H9 (cell line): ENCODE measurements at regions not wholly inside any gene's neighbourhood (a gene's known extent, or its start where the extent isn't known, plus 50 kb on each side); places are given as distances from the start of the nearest gene placed in this dataset.

Experiments used
- DNase-seq: peaks from one replicate; pipeline ENCODE4 v3.0.0-alpha.2; 2017
- H2AFZ ChIP-seq: one replicate; pipeline ENCODE4 v1.6.1; 2013; ENCODE audit warnings: mild to moderate bottlenecking, low read length, control low read depth, moderate library complexity
- H2AK5ac ChIP-seq: 2 replicates; pipeline ENCODE4 v1.6.1; 2013; ENCODE audit warnings: low read length, control low read depth, mixed read lengths; ENCODE audit not compliant: insufficient read length
- H2BK120ac ChIP-seq: one replicate; pipeline ENCODE4 v1.6.1; 2013; ENCODE audit warnings: low read depth, mild to moderate bottlenecking, low read length, control low read depth, inconsistent platforms; ENCODE audit not compliant: poor library complexity, severe bottlenecking
- H2BK12ac ChIP-seq: 2 replicates; pipeline ENCODE4 v1.6.1; 2013; ENCODE audit warnings: low read length, control low read depth, mixed read lengths, low read depth; ENCODE audit not compliant: insufficient read length
- H2BK15ac ChIP-seq: 2 replicates; pipeline ENCODE4 v1.6.1; 2013; ENCODE audit warnings: low read depth, low read length, control low read depth
- H2BK20ac ChIP-seq: one replicate; pipeline ENCODE4 v1.6.1; 2013; ENCODE audit warnings: low read depth, mild to moderate bottlenecking, low read length, control low read depth, inconsistent platforms; ENCODE audit not compliant: poor library complexity, severe bottlenecking
- H2BK5ac ChIP-seq: 2 replicates; pipeline ENCODE4 v1.6.1; 2013; ENCODE audit warnings: low read length, control low read depth, mixed read lengths; ENCODE audit not compliant: insufficient read length
- H3K14ac ChIP-seq: 2 replicates; pipeline ENCODE4 v1.6.1; 2013; ENCODE audit warnings: low read length, control low read depth; ENCODE audit not compliant: insufficient read depth
- H3K18ac ChIP-seq: 2 replicates; pipeline ENCODE4 v1.6.1; 2013; ENCODE audit warnings: low read depth, mild to moderate bottlenecking, mixed read lengths, low read length, control low read depth; ENCODE audit not compliant: insufficient read length
- H3K23ac ChIP-seq: 2 replicates; pipeline ENCODE4 v1.6.1; 2013; ENCODE audit warnings: low read length, control low read depth, mixed read lengths, low read depth; ENCODE audit not compliant: insufficient read length
- H3K23me2 ChIP-seq: 2 replicates; pipeline ENCODE4 v1.6.1; 2013; ENCODE audit warnings: low read depth, mild to moderate bottlenecking, mixed read lengths, low read length, control low read depth; ENCODE audit not compliant: insufficient read length, poor library complexity, severe bottlenecking
- H3K27ac ChIP-seq: 2 replicates; pipeline ENCODE4 v1.5.1; 2013; ENCODE audit warnings: low read length, control low read depth, mixed read lengths, low read depth; ENCODE audit not compliant: insufficient read length
- H3K27me3 ChIP-seq: 2 replicates; pipeline ENCODE4 v1.6.1; 2013; ENCODE audit warnings: low read length, control low read depth, inconsistent platforms; ENCODE audit not compliant: insufficient read depth
- H3K4ac ChIP-seq: 2 replicates; pipeline ENCODE4 v1.6.1; 2013; ENCODE audit warnings: low read depth, mild to moderate bottlenecking, control low read depth, inconsistent platforms, low read length, moderate library complexity
- H3K4me1 ChIP-seq: 2 replicates; pipeline ENCODE4 v1.6.1; 2013; ENCODE audit warnings: low read length, control low read depth, inconsistent platforms; ENCODE audit not compliant: insufficient read depth
- H3K4me2 ChIP-seq: 2 replicates; pipeline ENCODE4 v1.6.1; 2013; ENCODE audit warnings: low read length, control low read depth, mixed read lengths; ENCODE audit not compliant: insufficient read length, insufficient read depth
- H3K56ac ChIP-seq: 2 replicates; pipeline ENCODE4 v1.6.1; 2013; ENCODE audit warnings: low read depth, mild to moderate bottlenecking, mixed read lengths, low read length, control low read depth; ENCODE audit not compliant: insufficient read length
- H3K79me1 ChIP-seq: 2 replicates; pipeline ENCODE4 v1.6.1; 2013; ENCODE audit warnings: low read depth, mild to moderate bottlenecking, moderate library complexity, low read length, control low read depth, inconsistent platforms; ENCODE audit not compliant: insufficient read depth, poor library complexity, severe bottlenecking
- H3K79me2 ChIP-seq: 2 replicates; pipeline ENCODE4 v1.6.1; 2013; ENCODE audit warnings: low read length, control low read depth, inconsistent platforms; ENCODE audit not compliant: insufficient read depth
- H3K9ac ChIP-seq: 2 replicates; pipeline ENCODE4 v1.6.1; 2013; ENCODE audit warnings: low read length, control low read depth, mixed read lengths; ENCODE audit not compliant: insufficient read length; ENCODE audit errors: extremely low read depth
- H3K9me3 ChIP-seq: one replicate; pipeline ENCODE4 v1.6.1; 2013; ENCODE audit warnings: low read depth, low read length, inconsistent platforms; ENCODE audit not compliant: control insufficient read depth
- H3T11ph ChIP-seq: one replicate; pipeline ENCODE4 v1.6.1; 2013; ENCODE audit warnings: mild to moderate bottlenecking, low read length, control low read depth, inconsistent platforms
- H4K20me1 ChIP-seq: one replicate; pipeline ENCODE4 v1.6.1; 2013; ENCODE audit not compliant: control insufficient read depth, insufficient read length, insufficient read depth
- H4K5ac ChIP-seq: 2 replicates; pipeline ENCODE4 v1.6.1; 2013; ENCODE audit warnings: low read depth, mild to moderate bottlenecking, mixed read lengths, low read length, control low read depth; ENCODE audit not compliant: insufficient read length
- H4K8ac ChIP-seq: replicated peaks from 2 replicates; pipeline ENCODE4 v1.6.1; 2013; ENCODE audit warnings: low read length, control low read depth, mixed read lengths, low read depth; ENCODE audit not compliant: insufficient read length
- H4K91ac ChIP-seq: 2 replicates; pipeline ENCODE4 v1.6.1; 2013; ENCODE audit warnings: low read depth, mild to moderate bottlenecking, moderate library complexity, mixed read lengths, low read length, control low read depth; ENCODE audit not compliant: insufficient read length
- H3K27ac Mint-ChIP-seq, 3 experiments: 2 replicates in 2 of 3; 3 replicates in 1 of 3; pipeline ENCODE4 v1.8.0; 2020 to 2021; ENCODE audit warnings: mixed read lengths in 3 of 3, mild to moderate bottlenecking in 1 of 3, moderate library complexity in 1 of 3
- H3K27me3 Mint-ChIP-seq: 2 replicates; pipeline ENCODE4 v1.8.0; 2021; ENCODE audit warnings: low read depth, mild to moderate bottlenecking, moderate library complexity, mixed read lengths
- H3K36me3 Mint-ChIP-seq, 3 experiments: 2 replicates in 2 of 3; 3 replicates in 1 of 3; pipeline ENCODE4 v1.8.0; 2020 to 2021; ENCODE audit warnings: low read depth in 3 of 3, mixed read lengths in 3 of 3; ENCODE audit not compliant: insufficient read depth in 1 of 3
- H3K4me1 Mint-ChIP-seq, 2 experiments: 2 replicates each; pipeline ENCODE4 v1.8.0; 2020; ENCODE audit warnings: mixed read lengths in 2 of 2
- H3K4me3 Mint-ChIP-seq, 2 experiments: 2 replicates in 1 of 2; 3 replicates in 1 of 2; pipeline ENCODE4 v1.8.0; 2020 to 2021; ENCODE audit warnings: mild to moderate bottlenecking in 2 of 2, mixed read lengths in 2 of 2, moderate library complexity in 1 of 2
- H3K9me3 Mint-ChIP-seq, 2 experiments: 2 replicates in 1 of 2; 3 replicates in 1 of 2; pipeline ENCODE4 v1.8.0; 2020; ENCODE audit warnings: mild to moderate bottlenecking in 2 of 2, mixed read lengths in 2 of 2, moderate library complexity in 1 of 2
- TF ChIP-seq, protein P1 (sequence below): fragments of 200-600 bp; sonication (generic); conservative IDR thresholded peaks from 3 replicates; pipeline ENCODE4 v1.8.0; 2021; ENCODE audit warnings: antibody characterized with exemption, mild to moderate bottlenecking

DNA sequence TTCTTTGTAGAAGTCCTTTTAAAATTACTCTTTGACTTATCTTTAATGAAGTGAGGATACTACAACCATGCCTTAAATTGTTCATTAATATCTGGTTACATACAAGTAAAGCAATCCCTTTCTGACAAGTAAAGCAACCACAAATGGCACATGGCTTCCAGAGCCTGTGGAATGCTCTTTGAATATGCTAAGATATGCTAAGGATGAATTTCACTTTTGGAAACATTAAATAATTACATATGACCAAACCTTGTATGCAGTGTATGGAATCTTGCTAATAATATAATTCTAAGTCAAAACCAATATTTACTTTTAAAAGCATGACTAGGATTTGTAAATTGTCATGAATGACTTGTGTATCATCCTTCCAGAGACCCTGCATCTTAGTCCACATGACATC lies 1711.2 kb upstream of the CELF4 start:
- no peak overlapping the region for H3K27ac ChIP-seq
- H3K27me3 ChIP-seq = no peaks in the 10 kb centered on the region
- H3K9ac ChIP-seq = no peak overlapping the region
- no peak overlapping the region for H2BK12ac ChIP-seq
- no peak overlapping the region for H2BK15ac ChIP-seq
- H3K56ac ChIP-seq = no peak overlapping the region
- no peaks in the 10 kb centered on the region for H3K79me1 ChIP-seq
- Mint-ChIP-seq H3K27me3 (no peaks in the 10 kb centered on the region), H3K4me3 (no peak overlapping the region), H3K9me3 (no peaks in the 10 kb centered on the region), H3K36me3 (no peaks in the 10 kb centered on the region; a peak in 1 of 7 replicates), H3K27ac (no peak overlapping the region), H3K4me1 (peaks cover 16 to 18% of the 10 kb centered on the region in 2 experiments)
- H3K4me2 ChIP-seq = no peak overlapping the region
- TF ChIP-seq, protein P1, sequence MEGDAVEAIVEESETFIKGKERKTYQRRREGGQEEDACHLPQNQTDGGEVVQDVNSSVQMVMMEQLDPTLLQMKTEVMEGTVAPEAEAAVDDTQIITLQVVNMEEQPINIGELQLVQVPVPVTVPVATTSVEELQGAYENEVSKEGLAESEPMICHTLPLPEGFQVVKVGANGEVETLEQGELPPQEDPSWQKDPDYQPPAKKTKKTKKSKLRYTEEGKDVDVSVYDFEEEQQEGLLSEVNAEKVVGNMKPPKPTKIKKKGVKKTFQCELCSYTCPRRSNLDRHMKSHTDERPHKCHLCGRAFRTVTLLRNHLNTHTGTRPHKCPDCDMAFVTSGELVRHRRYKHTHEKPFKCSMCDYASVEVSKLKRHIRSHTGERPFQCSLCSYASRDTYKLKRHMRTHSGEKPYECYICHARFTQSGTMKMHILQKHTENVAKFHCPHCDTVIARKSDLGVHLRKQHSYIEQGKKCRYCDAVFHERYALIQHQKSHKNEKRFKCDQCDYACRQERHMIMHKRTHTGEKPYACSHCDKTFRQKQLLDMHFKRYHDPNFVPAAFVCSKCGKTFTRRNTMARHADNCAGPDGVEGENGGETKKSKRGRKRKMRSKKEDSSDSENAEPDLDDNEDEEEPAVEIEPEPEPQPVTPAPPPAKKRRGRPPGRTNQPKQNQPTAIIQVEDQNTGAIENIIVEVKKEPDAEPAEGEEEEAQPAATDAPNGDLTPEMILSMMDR = no peak
- no peak overlapping the region for H4K91ac ChIP-seq
- no peak overlapping the region for H2BK20ac ChIP-seq
- no peak overlapping the region for H3K18ac ChIP-seq
- H3K23me2 ChIP-seq = no peaks in the 10 kb centered on the region
- no peak overlapping the region for H2BK5ac ChIP-seq
- H4K8ac ChIP-seq = no peak overlapping the region
- H4K5ac ChIP-seq = no peak overlapping the region
- no peak overlapping the region for H2BK120ac ChIP-seq
- H2AK5ac ChIP-seq = no peak overlapping the region
- no peaks in the 10 kb centered on the region for H3K9me3 ChIP-seq
- DNase-seq = no peak
- no peaks in the 10 kb centered on the region for H3K79me2 ChIP-seq
- H3K4me1 ChIP-seq = peaks cover 4% of the 10 kb centered on the region; the same call in 1 of the 2 replicates
- no peak overlapping the region for H3T11ph ChIP-seq
- no peak overlapping the region for H3K23ac ChIP-seq
- no peak overlapping the region for H3K4ac ChIP-seq
- H4K20me1 ChIP-seq = no peaks in the 10 kb centered on the region
- H3K14ac ChIP-seq = no peak overlapping the region
- H2AFZ ChIP-seq = no peak overlapping the region
